ENCODE measurements at regions not wholly inside any gene's neighbourhood (a gene's known extent, or its start where the extent isn't known, plus 50 kb on each side); places are given as distances from the start of the nearest gene placed in this dataset.

DNA sequence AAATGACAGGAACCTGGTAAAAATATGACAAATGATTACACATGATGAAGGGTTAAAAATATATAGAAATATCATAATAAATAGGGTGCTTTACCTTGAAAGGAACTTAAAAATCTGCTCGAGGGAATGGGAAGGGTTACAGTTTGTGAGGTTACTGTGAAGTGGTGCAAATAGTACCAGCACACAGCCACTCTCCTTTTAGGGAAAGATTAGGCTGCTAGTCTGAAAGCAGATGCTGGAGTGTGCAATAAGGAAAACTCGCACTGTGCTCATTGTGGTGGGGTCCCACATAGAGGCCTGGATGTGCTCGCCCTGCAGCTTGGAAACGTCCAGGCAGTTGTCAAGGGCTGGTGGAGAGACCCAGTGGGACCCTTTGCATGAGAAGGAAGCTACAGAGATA is 145.9 kb upstream of the TBX20 start:
- ATAC-seq (no peak), FAIRE-seq (no peak), DNase-seq (ENCODE audit: low read depth, low spot score) (no peak)
- no TSS peak for BruUV-seq (replicated peaks)
- no peak overlapping the region for H3K4me3 ChIP-seq
- ChIA-PET RAD21 (ENCODE audit: unreplicated experiment) (no interaction called here), CTCF (no interaction called here), POLR2A (no interaction called here), SMC1A (ENCODE audit: uncharacterized antibody, unreplicated experiment) (no interaction called here)
- no peak overlapping the region for H3K27ac ChIP-seq (ENCODE audit: control insufficient read depth, insufficient read depth)
- 1% methylated on average over 4 of the region's 4 CpGs for WGBS (ENCODE audit: insufficient coverage, insufficient replicate concordance, low lambda C conversion rate, missing lambda C conversion rate)
- H3K27me3 ChIP-seq (replicated peaks in 1 of 2; ENCODE audit: control insufficient read depth in 2 of 2, insufficient read depth in 2 of 2, low read length in 1 of 2), result no peaks in the 10 kb centered on the region
- no peak overlapping the region for H2AFZ ChIP-seq (ENCODE audit: control insufficient read depth, low read depth, low read length)
- no peaks in the 10 kb centered on the region for H3K79me2 ChIP-seq (ENCODE audit: control insufficient read depth, insufficient read depth, low read length)
- TF ChIP-seq CBX3 (IDR thresholded peaks at IDR 0.05; ENCODE audit: borderline replicate concordance, low read depth) (no peak), NFYA (IDR thresholded peaks at IDR 0.05; ENCODE audit: borderline replicate concordance, low read depth, low read length) (no peak), WRNIP1 (IDR thresholded peaks at IDR 0.05; ENCODE audit: borderline replicate concordance, low read depth, low read length) (no peak), PRDM15 (CRISPR knock-in tag; IDR thresholded peaks at IDR 0.05) (no peak), PAX8 (IDR thresholded peaks at IDR 0.05) (no peak), CEBPZ (IDR thresholded peaks at IDR 0.05; ENCODE audit: low read depth, low read length) (no peak)
- intact Hi-C loops (cut with micrococcal nuclease; ENCODE audit: unreplicated experiment), result no loop called here
- H3K9me3 ChIP-seq (replicated peaks; ENCODE audit: control insufficient read depth, insufficient read depth, low read length), result no peaks in the 10 kb centered on the region
- no peaks in the 10 kb centered on the region for H3K4me1 ChIP-seq (ENCODE audit: control insufficient read depth, insufficient read depth, low read length)
- H4K20me1 ChIP-seq (ENCODE audit: control insufficient read depth, insufficient read depth), result no peaks in the 10 kb centered on the region
- in situ Hi-C loops (cut with MboI), result no loop called here
- no peak overlapping the region for H3K9ac ChIP-seq (ENCODE audit: control insufficient read depth, insufficient read depth, low read length)
- H3K4me2 ChIP-seq (ENCODE audit: control insufficient read depth, insufficient read depth), result no peak overlapping the region
- H3K36me3 ChIP-seq (ENCODE audit: control insufficient read depth in 2 of 2, insufficient read depth in 2 of 2, low read length in 1 of 2), result no peaks in the 10 kb centered on the region

All from GM12878 (cell line).